RWPE2 (cell line): ENCODE measurements at regions not wholly inside any gene's neighbourhood (a gene's known extent, or its start where the extent isn't known, plus 50 kb on each side); places are given as distances from the start of the nearest gene placed in this dataset.

Experiments used
- ATAC-seq: fragments of 200-7000 bp; cut with Tn5 transposase; 3 replicates; pipeline ENCODE4 v1.9.1; 2021; ENCODE audit warnings: low read depth
- DNase-seq: peaks from one replicate; pipeline ENCODE4 v3.0.0-alpha.2; 2020; ENCODE audit warnings: low spot score
- H3K27ac ChIP-seq: fragments of 450-650 bp; 2 replicates; pipeline ENCODE4 v1.5.1; 2017; ENCODE audit warnings: mild to moderate bottlenecking; ENCODE audit not compliant: poor library complexity, severe bottlenecking
- H3K27me3 ChIP-seq: fragments of 250-450 bp; sonication (Bioruptor Pico); 2 replicates; pipeline ENCODE4 v1.5.1; 2021; ENCODE audit warnings: mild to moderate bottlenecking, moderate library complexity; ENCODE audit not compliant: insufficient read depth, poor library complexity, severe bottlenecking
- H3K36me3 ChIP-seq: fragments of 250-450 bp; sonication (Bioruptor Pico); 2 replicates; pipeline ENCODE4 v1.5.1; 2020; ENCODE audit warnings: low read depth, mild to moderate bottlenecking, moderate library complexity
- H3K4me1 ChIP-seq: fragments of 250-450 bp; sonication (Bioruptor Pico); 2 replicates; pipeline ENCODE4 v1.5.1; 2021; ENCODE audit warnings: mild to moderate bottlenecking, moderate library complexity; ENCODE audit not compliant: insufficient read depth, poor library complexity, severe bottlenecking
- H3K4me3 ChIP-seq: fragments of 250-450 bp; sonication (Bioruptor Pico); 2 replicates; pipeline ENCODE4 v1.5.1; 2021; ENCODE audit warnings: mild to moderate bottlenecking, moderate library complexity; ENCODE audit not compliant: severe bottlenecking
- H3K9me3 ChIP-seq: fragments of 250-450 bp; sonication (Bioruptor Pico); 2 replicates; pipeline ENCODE4 v1.5.1; 2021; ENCODE audit warnings: mild to moderate bottlenecking, moderate library complexity; ENCODE audit not compliant: severe bottlenecking
- TF ChIP-seq, protein P1 (sequence below): fragments of 450-650 bp; IDR thresholded peaks from one replicate; pipeline ENCODE4 v1.5.1; 2017; ENCODE audit warnings: mild to moderate bottlenecking, moderate library complexity; ENCODE audit not compliant: poor library complexity, severe bottlenecking

DNA sequence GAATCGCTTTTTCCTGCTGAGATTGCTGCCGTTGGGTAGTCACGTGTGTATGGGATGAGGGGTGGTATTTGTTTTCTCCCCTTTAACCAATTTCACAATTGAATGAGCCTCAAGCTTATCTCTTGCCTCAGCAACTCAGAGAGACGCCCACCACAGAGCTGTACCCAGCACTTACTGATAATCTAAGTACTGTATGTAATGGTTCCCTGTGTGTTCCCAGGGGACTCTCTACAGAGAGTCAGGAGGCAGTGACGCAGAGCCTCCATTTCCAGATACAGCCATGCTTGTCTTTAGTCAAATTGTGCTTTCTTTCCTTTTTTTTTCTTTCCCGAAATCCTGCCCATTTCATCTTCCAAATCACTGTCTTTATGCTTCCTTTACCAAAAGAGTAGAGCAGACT, 1102.1 kb upstream of the KLHL29 start:
- H3K27ac ChIP-seq, result no peak overlapping the region
- H3K4me1 ChIP-seq, result no peaks in the 10 kb centered on the region
- no peaks in the 10 kb centered on the region for H3K36me3 ChIP-seq
- DNase-seq (no peak), ATAC-seq (no peak)
- no peaks in the 10 kb centered on the region for H3K27me3 ChIP-seq
- TF ChIP-seq, protein P1, sequence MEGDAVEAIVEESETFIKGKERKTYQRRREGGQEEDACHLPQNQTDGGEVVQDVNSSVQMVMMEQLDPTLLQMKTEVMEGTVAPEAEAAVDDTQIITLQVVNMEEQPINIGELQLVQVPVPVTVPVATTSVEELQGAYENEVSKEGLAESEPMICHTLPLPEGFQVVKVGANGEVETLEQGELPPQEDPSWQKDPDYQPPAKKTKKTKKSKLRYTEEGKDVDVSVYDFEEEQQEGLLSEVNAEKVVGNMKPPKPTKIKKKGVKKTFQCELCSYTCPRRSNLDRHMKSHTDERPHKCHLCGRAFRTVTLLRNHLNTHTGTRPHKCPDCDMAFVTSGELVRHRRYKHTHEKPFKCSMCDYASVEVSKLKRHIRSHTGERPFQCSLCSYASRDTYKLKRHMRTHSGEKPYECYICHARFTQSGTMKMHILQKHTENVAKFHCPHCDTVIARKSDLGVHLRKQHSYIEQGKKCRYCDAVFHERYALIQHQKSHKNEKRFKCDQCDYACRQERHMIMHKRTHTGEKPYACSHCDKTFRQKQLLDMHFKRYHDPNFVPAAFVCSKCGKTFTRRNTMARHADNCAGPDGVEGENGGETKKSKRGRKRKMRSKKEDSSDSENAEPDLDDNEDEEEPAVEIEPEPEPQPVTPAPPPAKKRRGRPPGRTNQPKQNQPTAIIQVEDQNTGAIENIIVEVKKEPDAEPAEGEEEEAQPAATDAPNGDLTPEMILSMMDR, result no peak
- no peak overlapping the region for H3K4me3 ChIP-seq
- H3K9me3 ChIP-seq, result no peaks in the 10 kb centered on the region

DNA sequence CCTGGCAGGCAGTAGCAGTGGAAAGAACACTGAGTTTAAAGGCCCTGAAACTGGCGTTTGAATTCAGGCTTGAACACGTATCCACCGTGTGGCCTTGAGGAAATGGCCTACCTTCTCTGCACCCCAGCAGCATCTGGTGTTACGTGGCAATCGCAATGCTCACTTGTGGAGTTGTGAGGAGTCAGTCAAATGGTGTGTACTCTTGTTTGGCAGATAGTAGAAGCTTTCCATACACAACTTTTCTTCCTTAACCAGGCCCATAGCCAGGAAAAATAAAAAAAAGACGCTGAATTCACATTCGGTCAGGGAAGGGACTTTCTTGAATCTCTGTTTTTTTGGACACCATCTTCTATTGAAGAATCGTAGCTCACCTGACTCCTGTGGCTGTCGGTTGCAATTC, 1101.5 kb upstream of the KLHL29 start:
- H3K27ac ChIP-seq, result no peak overlapping the region
- DNase-seq, result no peak
- no peaks in the 10 kb centered on the region for H3K36me3 ChIP-seq
- no peak for ATAC-seq
- H3K4me1 ChIP-seq, result no peaks in the 10 kb centered on the region
- TF ChIP-seq, protein P1, result no peak
- H3K4me3 ChIP-seq, result no peak overlapping the region
- no peaks in the 10 kb centered on the region for H3K9me3 ChIP-seq
- no peaks in the 10 kb centered on the region for H3K27me3 ChIP-seq

DNA sequence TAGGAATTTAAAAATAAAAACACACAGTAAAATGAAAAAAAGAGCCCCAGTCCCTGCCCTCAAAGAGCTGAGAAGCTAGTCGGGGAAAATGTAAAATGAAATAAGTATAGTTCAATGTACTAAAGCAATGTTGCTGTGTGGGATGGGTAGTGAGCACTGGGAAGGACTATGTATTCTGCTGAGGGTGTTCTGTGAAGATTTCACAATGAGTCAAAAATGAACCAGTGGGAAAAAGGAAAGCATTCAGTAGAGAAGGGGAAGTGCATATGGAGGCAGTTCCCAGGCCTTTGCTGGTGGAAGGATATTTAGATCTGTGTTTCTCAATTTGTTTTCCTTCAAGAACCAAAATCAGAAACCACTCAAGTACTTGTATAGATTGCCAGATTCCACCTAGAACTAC, 1094.7 kb upstream of the KLHL29 start:
- Histone ChIP-seq H3K27ac (no peak overlapping the region), H3K27me3 (no peaks in the 10 kb centered on the region), H3K36me3 (no peaks in the 10 kb centered on the region), H3K4me1 (no peaks in the 10 kb centered on the region), H3K4me3 (no peak overlapping the region), H3K9me3 (no peaks in the 10 kb centered on the region)
- TF ChIP-seq, protein P1, result no peak
- ATAC-seq (no peak), DNase-seq (no peak)

DNA sequence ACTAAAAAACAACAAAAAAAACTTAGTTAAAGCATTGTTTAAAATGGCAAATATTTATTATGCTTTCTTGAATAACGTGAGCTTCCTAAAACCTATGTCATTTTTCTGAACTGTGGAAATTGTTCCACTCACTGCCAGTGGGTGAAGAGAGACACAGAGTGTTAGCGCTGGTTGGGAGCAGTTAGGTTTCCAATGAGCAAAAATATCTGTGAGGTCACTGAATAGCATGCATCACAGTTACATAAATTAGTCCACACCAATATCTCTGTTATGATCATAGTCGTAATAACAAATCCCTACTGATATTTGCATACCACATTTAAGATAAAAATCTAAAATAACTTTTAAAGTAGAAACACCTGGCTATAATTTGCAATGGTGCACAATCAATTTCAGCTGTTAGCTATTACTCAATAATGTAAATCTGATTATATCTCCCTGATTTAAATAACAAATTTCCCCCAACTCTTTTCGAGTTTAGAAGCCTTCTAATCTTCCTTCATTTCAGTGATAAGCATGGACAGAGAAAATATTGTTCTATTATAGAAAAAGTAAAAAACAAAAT, 1094.0 kb upstream of the KLHL29 start:
- Histone ChIP-seq H3K27ac (no peak overlapping the region), H3K36me3 (no peaks in the 10 kb centered on the region), H3K4me1 (no peaks in the 10 kb centered on the region), H3K9me3 (no peaks in the 10 kb centered on the region), H3K27me3 (no peaks in the 10 kb centered on the region), H3K4me3 (no peak overlapping the region)
- no peak for DNase-seq
- TF ChIP-seq, protein P1, result no peak
- ATAC-seq, result no peak

DNA sequence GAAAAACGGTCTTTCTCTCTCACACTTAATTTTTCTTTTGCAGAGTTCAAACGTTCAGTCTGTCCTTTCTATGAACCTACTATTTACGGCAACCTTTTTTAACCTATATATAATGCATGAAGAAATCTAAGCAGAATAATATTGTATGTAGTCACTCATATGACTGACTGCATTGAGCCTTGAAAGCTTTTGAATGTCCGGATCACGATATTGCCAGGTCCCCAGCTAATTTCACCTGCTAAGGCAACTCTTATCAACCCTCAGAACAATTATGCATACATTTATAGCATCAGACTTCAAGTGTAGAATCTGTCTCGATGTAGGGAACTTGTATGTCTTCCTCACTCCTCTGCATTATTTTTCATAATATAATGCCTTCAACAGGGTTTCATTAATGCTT, 1083.8 kb upstream of the KLHL29 start:
- DNase-seq (no peak), ATAC-seq (no peak)
- Histone ChIP-seq H3K36me3 (no peaks in the 10 kb centered on the region), H3K27me3 (no peaks in the 10 kb centered on the region), H3K4me3 (no peak overlapping the region), H3K4me1 (no peaks in the 10 kb centered on the region), H3K9me3 (no peaks in the 10 kb centered on the region), H3K27ac (no peak overlapping the region)
- TF ChIP-seq, protein P1, result no peak
